ENCODE measurements at regions not wholly inside any gene's neighbourhood (a gene's known extent, or its start where the extent isn't known, plus 50 kb on each side); places are given as distances from the start of the nearest gene placed in this dataset.

GRCh38 chr4:157779081-157779480 is 393.7 kb downstream of the GASK1B start:
- TF ChIP-seq EGR1 (IDR thresholded peaks at IDR 0.05) (no peak), USF1 (IDR thresholded peaks at IDR 0.05) (no peak), REST (IDR thresholded peaks at IDR 0.05; ENCODE audit: low read depth) (no peak), YY1 (IDR thresholded peaks at IDR 0.05; ENCODE audit: low read depth) (no peak), TEAD4 (IDR thresholded peaks at IDR 0.05) (no peak), FOXM1 (IDR thresholded peaks at IDR 0.05; ENCODE audit: borderline replicate concordance, low read depth) (no peak)

Data from Ishikawa (cell line).